HL-60/S4 (cell line): ENCODE measurements at regions not wholly inside any gene's neighbourhood (a gene's known extent, or its start where the extent isn't known, plus 50 kb on each side); places are given as distances from the start of the nearest gene placed in this dataset.
"Not testable (repeated sequence)": the region's sequence is repeated elsewhere in the genome, so short reads cannot be mapped to it uniquely, and the experiment has no call there.

Experiments used
- in situ Hi-C: fragments of 300-500 bp; cut with MboI; formaldehyde crosslinking; loops from 2 replicates; pipeline ENCODE4 v1.14.3; 2022; ENCODE audit warnings: low sequenced_read_pairs

GRCh38 chr2:13923823-13924222, 708.7 kb upstream of the LRATD1 start:
- in situ Hi-C loops = no loop called here

- in situ Hi-C loops = no loop called here
Measured at GRCh38 chr2:13942111-13942510, 690.4 kb upstream of the LRATD1 start.

GRCh38 chr2:13950761-13951160, 681.8 kb upstream of the LRATD1 start:
- in situ Hi-C loops = no loop called here

GRCh38 chr2:13968811-13969210, 663.7 kb upstream of the LRATD1 start:
- in situ Hi-C loops = no loop called here

GRCh38 chr2:13986119-13986720, 646.3 kb upstream of the LRATD1 start:
- in situ Hi-C loops = no loop called here

- in situ Hi-C loops = no loop called here
Measured at GRCh38 chr2:13996527-13996926, 636.0 kb upstream of the LRATD1 start.

- in situ Hi-C loops = no loop called here
Measured at GRCh38 chr2:14011190-14011589, 621.3 kb upstream of the LRATD1 start.

GRCh38 chr2:14015113-14015630, 617.3 kb upstream of the LRATD1 start:
- in situ Hi-C loops = no loop called here

GRCh38 chr2:14016289-14016955, 616.1 kb upstream of the LRATD1 start:
- in situ Hi-C loops = no loop called here

GRCh38 chr2:14018620-14019019, 613.9 kb upstream of the LRATD1 start:
- in situ Hi-C loops = no loop called here

GRCh38 chr2:14023558-14023957, 609.0 kb upstream of the LRATD1 start:
- in situ Hi-C loops = no loop called here

GRCh38 chr2:14039134-14039533, 593.4 kb upstream of the LRATD1 start:
- in situ Hi-C loops = no loop called here

GRCh38 chr2:14047491-14047890, 585.0 kb upstream of the LRATD1 start:
- in situ Hi-C loops = no loop called here

GRCh38 chr2:14051401-14051800, 581.1 kb upstream of the LRATD1 start:
- in situ Hi-C loops = no loop called here

GRCh38 chr2:14053105-14053504, 579.4 kb upstream of the LRATD1 start:
- in situ Hi-C loops = no loop called here

GRCh38 chr2:14064346-14064745, 568.2 kb upstream of the LRATD1 start:
- in situ Hi-C loops = no loop called here

GRCh38 chr2:14072338-14072737, 560.2 kb upstream of the LRATD1 start:
- in situ Hi-C loops = no loop called here

GRCh38 chr2:14074691-14075090, 557.8 kb upstream of the LRATD1 start:
- in situ Hi-C loops = no loop called here

GRCh38 chr2:14079576-14079975, 552.9 kb upstream of the LRATD1 start:
- in situ Hi-C loops = no loop called here

GRCh38 chr2:14081521-14081920, 551.0 kb upstream of the LRATD1 start:
- in situ Hi-C loops = no loop called here

- in situ Hi-C loops = no loop called here
Measured at GRCh38 chr2:14082640-14083039, 549.9 kb upstream of the LRATD1 start.

GRCh38 chr2:14094592-14094991, 537.9 kb upstream of the LRATD1 start:
- in situ Hi-C loops = no loop called here

GRCh38 chr2:14099101-14099500, 533.4 kb upstream of the LRATD1 start:
- in situ Hi-C loops = not testable (repeated sequence)
